Daoy (cell line): ENCODE measurements at regions not wholly inside any gene's neighbourhood (a gene's known extent, or its start where the extent isn't known, plus 50 kb on each side); places are given as distances from the start of the nearest gene placed in this dataset.
A peak's percentile ranks its signal among the peaks of the same experiment; 100 is the strongest.

Experiments
- DNase-seq: peaks from one replicate; pipeline ENCODE4 v3.0.0-alpha.2; 2015; ENCODE audit warnings: low read depth

DNA sequence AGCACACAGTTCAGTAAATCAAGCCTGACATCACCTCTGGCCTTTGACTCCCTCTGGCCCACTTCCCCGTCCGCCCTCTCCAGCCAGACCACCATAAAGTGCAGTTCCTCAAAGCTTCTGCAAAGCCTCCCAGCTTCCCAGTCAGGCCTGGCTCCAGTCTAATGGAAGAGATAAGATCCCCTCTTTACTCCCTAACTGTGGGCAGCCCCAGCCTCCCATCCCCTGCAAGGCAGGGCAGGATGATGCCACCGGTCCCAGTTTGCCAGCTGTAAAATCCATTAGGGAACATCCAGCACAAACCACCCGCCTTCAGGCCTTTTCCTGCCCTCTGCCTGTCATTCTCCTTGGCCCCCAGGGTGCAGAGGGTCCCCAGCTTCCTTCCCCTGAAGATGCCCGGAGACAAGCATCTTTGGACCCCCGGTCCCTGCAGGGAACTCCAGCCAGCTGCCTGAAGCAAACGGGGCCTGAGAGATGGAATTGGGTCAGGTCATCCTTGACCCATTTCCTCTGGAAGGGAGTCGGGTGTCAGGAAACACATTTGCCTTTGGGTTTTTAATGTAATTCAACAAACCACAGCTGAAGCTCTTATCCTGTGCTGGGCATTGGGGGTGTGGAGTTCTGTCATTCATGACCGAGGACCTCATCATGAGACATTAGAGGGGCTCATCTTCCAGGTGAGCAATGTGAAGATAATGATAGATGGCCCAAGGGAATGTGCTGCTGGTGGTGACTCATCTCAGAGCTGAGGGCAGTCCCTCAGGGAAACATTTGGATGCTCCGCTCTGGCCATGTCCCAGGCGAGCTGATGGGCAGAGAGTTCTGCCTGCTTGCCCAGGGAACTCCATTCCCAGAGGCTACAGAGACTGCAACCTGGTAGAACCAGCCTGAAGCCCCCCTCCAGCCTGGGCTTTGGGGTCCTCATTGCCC, 93.8 kb upstream of the CLMN start:
- peak; percentile 34 for DNase-seq

- DNase-seq = no peak
Measured at GRCh38 chr14:95410838-95411237, 91.1 kb upstream of the CLMN start.

DNA sequence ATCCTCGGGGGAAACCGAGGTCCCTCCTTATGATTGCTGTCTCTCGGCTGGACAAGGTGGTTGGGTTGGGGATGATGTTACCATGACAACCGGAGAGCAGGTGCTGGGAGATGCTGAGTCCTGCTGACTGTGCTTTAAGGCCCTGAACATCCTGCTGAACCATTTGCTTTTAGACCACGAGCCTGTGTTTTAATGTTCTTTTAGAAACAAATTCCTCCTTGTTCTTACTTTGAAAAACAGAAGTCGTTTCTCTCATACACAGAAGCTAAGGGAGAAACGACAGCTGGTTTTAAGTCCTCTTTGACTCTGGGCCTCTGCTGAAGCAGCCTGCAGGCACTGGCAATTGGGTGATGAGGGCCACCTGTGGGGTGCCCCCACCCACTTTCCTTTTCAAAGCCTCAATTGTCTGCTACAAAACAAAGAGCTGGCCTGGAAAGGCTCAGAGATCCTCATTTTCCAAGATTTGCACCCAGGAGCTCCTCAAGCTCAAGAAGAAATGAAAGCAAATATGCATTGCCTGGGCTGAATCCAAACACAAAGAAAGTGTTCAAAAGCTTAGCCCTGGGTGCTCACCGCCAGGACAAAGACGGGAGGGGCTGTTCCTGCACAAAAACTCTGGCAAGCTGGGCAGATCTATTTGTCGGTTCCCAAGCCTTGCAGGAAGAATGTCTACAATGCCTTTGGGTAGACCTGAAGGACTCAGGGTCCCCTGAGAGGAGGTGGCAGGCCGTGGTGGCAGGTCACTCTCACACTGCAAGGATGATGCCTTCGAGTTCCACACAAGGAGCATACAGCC, 90.0 kb upstream of the CLMN start:
- DNase-seq = no peak

- DNase-seq = no peak
Measured at GRCh38 chr14:95408731-95409476, 89.2 kb upstream of the CLMN start.

DNA sequence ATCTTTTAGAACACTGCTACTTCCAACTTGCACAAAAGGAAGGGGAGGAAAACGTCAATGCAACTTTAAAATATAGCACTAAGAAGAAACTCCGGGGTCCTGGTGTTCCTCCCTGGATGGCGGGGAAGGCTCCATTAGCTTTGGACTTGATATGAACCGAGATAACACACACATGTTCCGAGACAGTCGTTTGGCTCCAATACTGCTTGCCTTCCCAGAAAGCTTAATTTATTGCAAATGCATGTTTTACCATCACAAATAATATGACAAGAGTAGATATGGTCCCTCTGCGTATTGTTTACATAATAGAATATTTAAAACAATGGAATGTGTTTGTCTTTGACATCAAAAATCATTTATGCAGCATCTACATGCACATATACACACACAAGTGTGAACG, 87.6 kb upstream of the CLMN start:
- no peak for DNase-seq

GRCh38 chr14:95406756-95407277, 87.1 kb upstream of the CLMN start:
- no peak for DNase-seq

GRCh38 chr14:95404583-95404982, 84.9 kb upstream of the CLMN start:
- no peak for DNase-seq

DNA sequence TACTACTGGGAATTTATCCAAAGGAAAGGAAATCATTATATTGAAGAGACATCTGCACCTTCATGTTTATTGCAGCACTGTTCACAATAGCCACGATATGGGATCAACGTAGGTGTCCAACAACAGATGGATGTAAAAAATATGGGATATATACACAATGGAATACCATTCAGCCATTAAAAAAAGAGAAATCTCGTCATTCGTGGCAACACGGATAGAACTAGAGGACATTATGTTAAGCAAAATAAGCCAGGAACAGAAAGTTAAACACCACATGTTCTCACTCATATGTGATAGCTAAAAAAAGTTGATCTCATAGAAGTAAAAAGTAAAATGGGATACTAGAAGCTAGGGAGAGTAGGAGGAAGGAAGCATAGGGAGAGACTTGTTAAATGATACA, 82.9 kb upstream of the CLMN start:
- DNase-seq = no peak

GRCh38 chr14:95402176-95402575, 82.5 kb upstream of the CLMN start:
- DNase-seq = no peak

DNA sequence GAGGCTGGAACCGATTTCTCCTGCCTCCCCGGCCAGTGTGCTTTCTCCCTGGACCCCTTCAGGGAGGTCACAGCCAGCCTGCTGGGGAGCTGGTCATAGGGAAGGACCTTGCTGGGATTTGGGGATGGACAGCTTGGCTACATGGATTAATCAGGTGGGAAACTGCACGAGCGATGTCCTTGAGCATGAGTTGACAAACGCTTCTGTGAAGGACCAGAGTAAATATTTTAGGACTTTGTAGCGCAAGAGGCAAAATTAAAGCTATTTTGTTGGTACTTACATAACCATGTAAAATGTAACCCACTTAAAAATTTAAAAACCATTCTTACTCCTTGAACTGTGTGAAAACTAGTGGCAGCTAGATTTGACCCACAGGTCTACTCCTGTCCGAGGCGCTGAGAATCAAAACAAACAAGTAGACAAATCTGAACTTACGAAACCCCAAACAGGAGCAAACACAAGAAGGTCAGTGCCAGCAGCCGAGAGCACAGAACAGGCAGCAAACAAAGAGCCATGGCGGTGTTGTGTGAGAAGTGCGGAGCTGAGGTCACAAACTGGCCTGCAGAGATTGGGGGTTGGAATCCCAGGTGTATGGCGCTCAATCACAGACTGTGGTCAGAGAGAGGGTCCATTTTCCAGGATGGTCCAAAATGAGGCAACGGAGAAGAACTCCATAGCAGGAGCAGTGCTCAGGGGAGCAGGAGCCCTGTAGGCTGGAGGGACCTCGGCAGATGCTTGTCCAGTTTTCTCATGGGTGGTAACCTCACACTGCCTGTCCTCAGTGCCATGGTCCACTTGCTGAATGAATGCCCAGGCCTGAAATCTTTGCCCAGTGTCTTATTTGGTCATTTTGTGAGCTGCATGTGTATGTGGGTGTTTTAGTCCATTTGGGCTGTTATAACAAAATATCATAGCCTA, 79.2 kb upstream of the CLMN start:
- no peak for DNase-seq

DNA sequence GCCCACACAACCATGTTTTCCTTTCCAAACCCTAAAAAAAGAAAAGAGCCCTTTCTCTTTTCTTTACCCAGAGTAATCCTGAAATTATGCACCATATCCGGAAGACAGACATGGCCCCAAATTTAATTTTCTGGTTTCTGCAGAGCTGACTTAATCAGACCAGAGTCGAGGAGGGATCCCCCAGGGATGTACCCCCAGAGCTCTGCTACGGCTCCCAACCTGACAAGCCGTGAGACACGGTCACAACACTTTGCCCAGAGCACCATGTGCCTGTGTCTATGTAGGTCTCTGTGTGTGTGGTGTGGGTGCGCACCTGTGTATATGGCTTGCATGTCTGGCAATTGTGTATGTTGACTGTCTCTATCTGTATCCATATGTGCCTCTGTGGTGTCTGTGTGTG, 77.6 kb upstream of the CLMN start:
- DNase-seq = no peak

- no peak for DNase-seq
Measured at GRCh38 chr14:95396221-95396620, 76.5 kb upstream of the CLMN start.

- peak; percentile 30 for DNase-seq
Measured at GRCh38 chr14:95395098-95395737, 75.5 kb upstream of the CLMN start.

GRCh38 chr14:95394297-95395097, 74.8 kb upstream of the CLMN start:
- DNase-seq = no peak

- no peak for DNase-seq
Measured at GRCh38 chr14:95392841-95393240, 73.1 kb upstream of the CLMN start.

DNA sequence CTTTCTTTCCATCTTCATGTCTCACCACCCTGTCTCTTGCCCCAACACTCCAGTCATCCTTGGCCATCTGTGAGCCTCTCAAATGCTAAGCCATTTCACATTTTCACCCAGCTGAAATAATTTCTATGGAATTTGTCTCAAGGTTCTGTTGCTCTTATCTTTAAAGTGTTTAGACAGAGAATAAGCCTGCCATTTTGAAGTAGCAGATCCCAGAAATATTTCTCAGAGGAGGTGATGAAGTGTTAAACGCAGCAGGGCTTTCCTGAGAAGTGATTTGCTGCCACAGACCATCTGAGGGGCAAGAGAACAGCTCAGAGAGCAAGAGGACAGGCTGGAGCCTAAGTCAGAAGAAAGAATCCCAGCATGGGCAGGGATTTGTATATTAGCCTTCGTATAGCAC, 71.6 kb upstream of the CLMN start:
- DNase-seq = no peak

GRCh38 chr14:95389471-95390011, 69.8 kb upstream of the CLMN start:
- DNase-seq = peak; percentile 19

GRCh38 chr14:95388699-95389098, 69.0 kb upstream of the CLMN start:
- peak; percentile 55 for DNase-seq

GRCh38 chr14:95387826-95388445, 68.2 kb upstream of the CLMN start:
- no peak for DNase-seq
